MM.1S (cell line): ENCODE measurements at regions not wholly inside any gene's neighbourhood (a gene's known extent, or its start where the extent isn't known, plus 50 kb on each side); places are given as distances from the start of the nearest gene placed in this dataset.

ENCODE experiments used
- CTCF ChIP-seq: fragments of 300-600 bp; sonication (generic); IDR thresholded peaks from 2 replicates; pipeline ENCODE4 v1.5.1; 2016; ENCODE audit warnings: antibody characterized with exemption, low read length, mixed read lengths
- EZH2 ChIP-seq: fragments of 300-600 bp; sonication (generic); optimal IDR thresholded peaks from 2 replicates; pipeline ENCODE3; 2017; ENCODE audit warnings: low read depth, mild to moderate bottlenecking, antibody characterized with exemption, low read length, mixed read lengths
- EZH2phosphoT487 ChIP-seq: fragments of 300-600 bp; sonication (generic); IDR thresholded peaks from 2 replicates; pipeline ENCODE4 v1.6.1; 2018; ENCODE audit warnings: antibody characterized with exemption, low read length

- TF ChIP-seq CTCF: no peak
- no peak for TF ChIP-seq EZH2phosphoT487
- TF ChIP-seq EZH2: no peak
These were observed 111.3 kb upstream of the LGSN start for GRCh38 chr6:63430985-63431519.
